ENCODE measurements at regions not wholly inside any gene's neighbourhood (a gene's known extent, or its start where the extent isn't known, plus 50 kb on each side); places are given as distances from the start of the nearest gene placed in this dataset.

- no peak for TF ChIP-seq E2F8 (IDR thresholded peaks at IDR 0.05; ENCODE audit: low read depth, partially characterized antibody)
- no peak for TF ChIP-seq BCL11A (IDR thresholded peaks at IDR 0.05; ENCODE audit: low read depth, low read length)
- no peak for TF ChIP-seq FOXK2 (IDR thresholded peaks at IDR 0.05)
- TF ChIP-seq CBX3 (IDR thresholded peaks at IDR 0.05; ENCODE audit: borderline replicate concordance, low read depth), result no peak
- TF ChIP-seq TARDBP (IDR thresholded peaks at IDR 0.05; ENCODE audit: borderline replicate concordance), result no peak
- no peak for TF ChIP-seq POLR2A (IDR thresholded peaks at IDR 0.05; ENCODE audit: low read depth, low read length)
These were observed 396.8 kb upstream of the CELF4 start (continued) for GRCh38 chr18:37962316-37962966.

- FAIRE-seq, result no peak
- no TSS peak for BruUV-seq (replicated peaks)
- ATAC-seq, result no peak
- CTCF ChIA-PET, result no interaction called here
- POLR2A ChIA-PET, result no interaction called here
- H3K27ac ChIP-seq (ENCODE audit: control insufficient read depth, insufficient read depth), result no peak overlapping the region
- no peaks in the 10 kb centered on the region for H3K79me2 ChIP-seq (ENCODE audit: control insufficient read depth, insufficient read depth, low read length)
- no peaks in the 10 kb centered on the region for H3K36me3 ChIP-seq (ENCODE audit: control insufficient read depth in 2 of 2, insufficient read depth in 2 of 2, low read length in 1 of 2)
- H2AFZ ChIP-seq (ENCODE audit: control insufficient read depth, low read depth, low read length), result no peak overlapping the region
- no peak for TF ChIP-seq EZH2 (IDR thresholded peaks at IDR 0.05; ENCODE audit: borderline replicate concordance, control insufficient read depth, low read depth, low read length)
- TF ChIP-seq ETV6 (conservative IDR thresholded peaks at IDR 0.05 in 1 of 2, IDR thresholded peaks at IDR 0.05 in 1 of 2; ENCODE audit: borderline replicate concordance in 1 of 2, low read depth in 1 of 2), result no peak
- TF ChIP-seq DPF2 (IDR thresholded peaks at IDR 0.05), result no peak
- TF ChIP-seq NFIC (IDR thresholded peaks at IDR 0.05; ENCODE audit: low read depth, low read length), result no peak
- TF ChIP-seq NFXL1 (IDR thresholded peaks at IDR 0.05; ENCODE audit: borderline replicate concordance), result no peak
- no peak for TF ChIP-seq ZNF622 (IDR thresholded peaks at IDR 0.05)
- TF ChIP-seq FOXM1 (IDR thresholded peaks at IDR 0.05; ENCODE audit: low read depth, low read length), result no peak
- no peak for TF ChIP-seq EP300 (IDR thresholded peaks at IDR 0.05; ENCODE audit: borderline replicate concordance in 1 of 2, control insufficient read depth in 1 of 2, low read depth in 2 of 2, low read length in 2 of 2)
- no peak for TF ChIP-seq SIN3A (IDR thresholded peaks at IDR 0.05; ENCODE audit: low read depth, low read length)
- no peak for TF ChIP-seq ZNF384 (IDR thresholded peaks at IDR 0.05; ENCODE audit: borderline replicate concordance, low read depth, low read length)
- no peak for TF ChIP-seq HDAC6 (IDR thresholded peaks at IDR 0.05; ENCODE audit: unreplicated experiment)
- TF ChIP-seq PAX5 (IDR thresholded peaks at IDR 0.05; ENCODE audit: borderline replicate concordance, low read depth, low read length), result no peak
- no peak for TF ChIP-seq NFYB (IDR thresholded peaks at IDR 0.05; ENCODE audit: insufficient read depth, low read depth, low read length)
- TF ChIP-seq RELA (IDR thresholded peaks at IDR 0.05; ENCODE audit: borderline replicate concordance, partially characterized antibody), result no peak
- TF ChIP-seq YBX1 (IDR thresholded peaks at IDR 0.05), result no peak
- no peak for TF ChIP-seq FOS (IDR thresholded peaks at IDR 0.05; ENCODE audit: borderline replicate concordance, extremely low read depth, insufficient read length)
- TF ChIP-seq CHD2 (IDR thresholded peaks at IDR 0.05; ENCODE audit: borderline replicate concordance, low read depth, low read length), result no peak
- SMC1A ChIA-PET (ENCODE audit: uncharacterized antibody, unreplicated experiment), result no interaction called here
- WGBS (ENCODE audit: insufficient coverage, insufficient replicate concordance, low lambda C conversion rate, missing lambda C conversion rate), result 0% methylated on average over 3 of the region's 3 CpGs
- DNase-seq (ENCODE audit: low read depth, low spot score), result no peak
- in situ Hi-C loops (cut with MboI) (no loop called here), intact Hi-C loops (cut with micrococcal nuclease; ENCODE audit: unreplicated experiment) (no loop called here)
- no peak overlapping the region for H3K4me2 ChIP-seq (ENCODE audit: control insufficient read depth, insufficient read depth)
- H3K9me3 ChIP-seq (replicated peaks; ENCODE audit: control insufficient read depth, insufficient read depth, low read length), result no peaks in the 10 kb centered on the region
- RAD21 ChIA-PET (ENCODE audit: unreplicated experiment), result no interaction called here
- no peaks in the 10 kb centered on the region for H4K20me1 ChIP-seq (ENCODE audit: control insufficient read depth, insufficient read depth)
- H3K4me3 ChIP-seq, result no peak overlapping the region
- H3K27me3 ChIP-seq (replicated peaks in 1 of 2; ENCODE audit: control insufficient read depth in 2 of 2, insufficient read depth in 2 of 2, low read length in 1 of 2), result no peaks in the 10 kb centered on the region
- no peak overlapping the region for H3K9ac ChIP-seq (ENCODE audit: control insufficient read depth, insufficient read depth, low read length)
- H3K4me1 ChIP-seq (ENCODE audit: control insufficient read depth, insufficient read depth, low read length), result no peaks in the 10 kb centered on the region
These were observed 392.9 kb upstream of the CELF4 start for GRCh38 chr18:37958499-37958898.

All from GM12878 (cell line).